CD14-positive monocyte (primary cell): ENCODE measurements at regions not wholly inside any gene's neighbourhood (a gene's known extent, or its start where the extent isn't known, plus 50 kb on each side); places are given as distances from the start of the nearest gene placed in this dataset.

Source experiments
- DNase-seq, 3 donors: peaks; one replicate each; pipeline ENCODE4 v3.0.0-alpha.2; 2011 to 2022
- H2AFZ ChIP-seq: 2 replicates; pipeline ENCODE4 v1.6.0; 2012; ENCODE audit warnings: mild to moderate bottlenecking, low read depth, low read length, inconsistent platforms; ENCODE audit not compliant: insufficient read depth, poor library complexity, severe bottlenecking
- H3K27ac ChIP-seq, 2 donors: 1 replicate in 1 of 2; 2 replicates in 1 of 2; pipeline ENCODE4 v1.5.1; 2012 to 2013; ENCODE audit warnings: low read length in 2 of 2, control low read depth in 1 of 2, inconsistent platforms in 1 of 2, low read depth in 1 of 2, mild to moderate bottlenecking in 1 of 2
- H3K27me3 ChIP-seq, 2 donors: one replicate each; pipeline versions ENCODE4 v1.6.0 to v1.6.1; 2011 to 2013; ENCODE audit warnings: low read length in 2 of 2; ENCODE audit not compliant: control insufficient read depth in 2 of 2, insufficient read depth in 2 of 2
- H3K36me3 ChIP-seq, 2 donors: replicated peaks in 1 of 2; 1 replicate in 1 of 2; 2 replicates in 1 of 2; pipeline versions ENCODE4 v1.5.1 to v1.6.1; 2012 to 2013; ENCODE audit warnings: low read length in 2 of 2, control low read depth in 1 of 2, inconsistent platforms in 1 of 2, mild to moderate bottlenecking in 1 of 2; ENCODE audit not compliant: insufficient read depth in 2 of 2, control insufficient read depth in 1 of 2
- H3K4me1 ChIP-seq, 2 donors: 1 replicate in 1 of 2; 2 replicates in 1 of 2; pipeline versions ENCODE4 v1.5.1 to v1.6.1; 2012 to 2013; ENCODE audit warnings: low read length in 2 of 2, control low read depth in 1 of 2, inconsistent platforms in 1 of 2, mild to moderate bottlenecking in 1 of 2, moderate library complexity in 1 of 2; ENCODE audit not compliant: insufficient read depth in 2 of 2, control insufficient read depth in 1 of 2
- H3K4me2 ChIP-seq: replicated peaks from 2 replicates; pipeline ENCODE3; 2012; ENCODE audit warnings: low read length, moderate library complexity, mild to moderate bottlenecking; ENCODE audit not compliant: poor library complexity, severe bottlenecking; ENCODE audit errors: extremely low read depth
- H3K4me3 ChIP-seq, 3 experiments: fragments of 200-600 bp in 1 of 3; sonication (generic) in 1 of 3; replicated peaks in 1 of 3; 1 replicate in 2 of 3; 2 replicates in 1 of 3; pipeline ENCODE4 v1.5.1; 2011 to 2013; ENCODE audit warnings: low read length in 3 of 3, mild to moderate bottlenecking in 3 of 3, control low read depth in 2 of 3, low read depth in 2 of 3, inconsistent platforms in 1 of 3, moderate library complexity in 1 of 3
- H3K79me2 ChIP-seq: 2 replicates; pipeline ENCODE4 v1.6.0; 2012; ENCODE audit warnings: mild to moderate bottlenecking, control low read depth, inconsistent platforms, low read length, moderate library complexity; ENCODE audit not compliant: insufficient read depth
- H3K9ac ChIP-seq: 2 replicates; pipeline ENCODE4 v1.6.0; 2017; ENCODE audit warnings: low read length, mild to moderate bottlenecking; ENCODE audit not compliant: insufficient read depth, poor library complexity, severe bottlenecking
- H3K9me3 ChIP-seq, 2 donors: replicated peaks in 1 of 2; 1 replicate in 1 of 2; 2 replicates in 1 of 2; pipeline versions ENCODE4 v1.5.1 to v1.6.1; 2012 to 2013; ENCODE audit warnings: low read length in 2 of 2, control low read depth in 1 of 2; ENCODE audit not compliant: control insufficient read depth in 1 of 2, insufficient read depth in 1 of 2
- H4K20me1 ChIP-seq: 2 replicates; pipeline ENCODE4 v1.6.0; 2012; ENCODE audit warnings: mild to moderate bottlenecking, low read length, control low read depth, moderate library complexity; ENCODE audit not compliant: insufficient read depth
- H3K27ac Mint-ChIP-seq, 7 donors: one replicate each; pipeline ENCODE4 v1.8.0; 2020; ENCODE audit warnings: mild to moderate bottlenecking in 7 of 7, mixed read lengths in 7 of 7, moderate library complexity in 6 of 7, inconsistent platforms in 2 of 7
- H3K27me3 Mint-ChIP-seq, 3 donors: one replicate each; pipeline ENCODE4 v1.8.0; 2021 to 2022; ENCODE audit warnings: low read depth in 3 of 3, mild to moderate bottlenecking in 3 of 3, mixed read lengths in 3 of 3, moderate library complexity in 3 of 3, inconsistent platforms in 1 of 3
- H3K36me3 Mint-ChIP-seq, 2 donors: one replicate each; pipeline ENCODE4 v1.8.0; 2020; ENCODE audit warnings: mixed read lengths in 2 of 2, inconsistent platforms in 1 of 2, mild to moderate bottlenecking in 1 of 2
- H3K4me1 Mint-ChIP-seq: one replicate; pipeline ENCODE4 v1.8.0; 2020; ENCODE audit warnings: mild to moderate bottlenecking, mixed read lengths
- H3K4me3 Mint-ChIP-seq, 2 donors: one replicate each; pipeline ENCODE4 v1.8.0; 2020; ENCODE audit warnings: mild to moderate bottlenecking in 2 of 2, mixed read lengths in 2 of 2, moderate library complexity in 1 of 2
- H3K9me3 Mint-ChIP-seq, 7 donors: one replicate each; pipeline ENCODE4 v1.8.0; 2020 to 2022; ENCODE audit warnings: mixed read lengths in 7 of 7, mild to moderate bottlenecking in 6 of 7, moderate library complexity in 6 of 7, inconsistent platforms in 2 of 7
- CTCF ChIP-seq: fragments of 200-600 bp; IDR thresholded peaks from one replicate; pipeline ENCODE4 v1.8.0; 2022; ENCODE audit warnings: antibody characterized with exemption, mild to moderate bottlenecking
- WGBS: methylation state at CpG from one replicate; pipeline ENCODE4 v1.1.5; 2013; ENCODE audit warnings: missing lambda C conversion rate; ENCODE audit not compliant: insufficient coverage; 5-methylcytosine and 5-hydroxymethylcytosine counted together
- intact Hi-C, 2 donors: fragments of 100-400 bp; cut with micrococcal nuclease; formaldehyde crosslinking; loops; one replicate each; pipeline versions ENCODE4 v1.15.0 to v1.15.1; 2023

GRCh38 chr7:52026140-52026539 is 709.5 kb upstream of the COBL start:
- Mint-ChIP-seq H3K4me1 (no peaks in the 10 kb centered on the region), H3K9me3 (peaks cover 0 to 11% (median 3%) of the 10 kb centered on the region in 7 donors), H3K36me3 (no peaks in the 10 kb centered on the region), H3K27ac (no peak overlapping the region), H3K27me3 (peaks cover 0 to 1% (median 0%) of the 10 kb centered on the region in 3 donors), H3K4me3 (no peak overlapping the region)
- Histone ChIP-seq H3K79me2 (no peaks in the 10 kb centered on the region), H3K9ac (no peak overlapping the region), H3K4me1 (no peaks in the 10 kb centered on the region), H3K27ac (no peak overlapping the region), H4K20me1 (no peaks in the 10 kb centered on the region), H3K4me3 (no peak overlapping the region), H3K27me3 (no peaks in the 10 kb centered on the region), H2AFZ (no peak overlapping the region), H3K4me2 (no peak overlapping the region), H3K36me3 (no peaks in the 10 kb centered on the region), H3K9me3 (peaks cover 3 to 5% of the 10 kb centered on the region in 2 donors)
- intact Hi-C loops = no loop called here
- DNase-seq = no peak
- no peak for TF ChIP-seq CTCF
- 84% methylated on average over 9 of the region's 11 CpGs for WGBS

GRCh38 chr7:52021343-52021742 is 704.7 kb upstream of the COBL start:
- H3K9ac ChIP-seq = no peak overlapping the region
- no peaks in the 10 kb centered on the region for H4K20me1 ChIP-seq
- H3K79me2 ChIP-seq = no peaks in the 10 kb centered on the region
- no peaks in the 10 kb centered on the region for H3K27me3 ChIP-seq
- no peak overlapping the region for H3K4me3 Mint-ChIP-seq
- H3K36me3 ChIP-seq = no peaks in the 10 kb centered on the region
- H3K27ac ChIP-seq = no peak overlapping the region
- no peak overlapping the region for H3K27ac Mint-ChIP-seq
- intact Hi-C loops = no loop called here
- no peak for TF ChIP-seq CTCF
- no peaks in the 10 kb centered on the region for H3K36me3 Mint-ChIP-seq
- WGBS = 29% methylated on average over 3 of the region's 3 CpGs
- DNase-seq = no peak
- no peak overlapping the region for H3K4me2 ChIP-seq
- H3K4me3 ChIP-seq = no peak overlapping the region
- no peak overlapping the region for H2AFZ ChIP-seq
- no peaks in the 10 kb centered on the region for H3K4me1 ChIP-seq
- peaks cover 0 to 14% (median 3%) of the 10 kb centered on the region in 7 donors for H3K9me3 Mint-ChIP-seq
- no peaks in the 10 kb centered on the region for H3K4me1 Mint-ChIP-seq
- H3K27me3 Mint-ChIP-seq = no peaks in the 10 kb centered on the region
- peaks cover 0 to 5% of the 10 kb centered on the region in 2 donors for H3K9me3 ChIP-seq
